ENCODE measurements at regions not wholly inside any gene's neighbourhood (a gene's known extent, or its start where the extent isn't known, plus 50 kb on each side); places are given as distances from the start of the nearest gene placed in this dataset.
"Not testable (repeated sequence)": the region's sequence is repeated elsewhere in the genome, so short reads cannot be mapped to it uniquely, and the experiment has no call there.

GRCh38 chr9:62869061-62869460 lies 1679.2 kb downstream of the SPATA31A7 start:
- H3K27ac Mint-ChIP-seq; DNase-seq; H3K4me3 Mint-ChIP-seq; H3T11ph ChIP-seq (ENCODE audit: low read length); H3K4ac ChIP-seq (ENCODE audit: low read depth, low read length); H2AK5ac ChIP-seq (ENCODE audit: insufficient read length, low read length); H3K79me2 ChIP-seq (ENCODE audit: insufficient read depth, low read length); H2AFZ ChIP-seq (ENCODE audit: low read length); H4K20me1 ChIP-seq (ENCODE audit: control insufficient read depth, insufficient read depth, insufficient read length); H2BK12ac ChIP-seq (ENCODE audit: insufficient read length, low read depth, low read length); H3K23ac ChIP-seq (ENCODE audit: insufficient read length, low read depth, low read length); H3K36me3 Mint-ChIP-seq (ENCODE audit: insufficient read depth in 1 of 3, low read depth in 3 of 3); H2BK120ac ChIP-seq (ENCODE audit: low read depth, low read length, poor library complexity, severe bottlenecking); H2BK20ac ChIP-seq (ENCODE audit: low read depth, low read length, poor library complexity, severe bottlenecking); H3K23me2 ChIP-seq (ENCODE audit: insufficient read length, low read depth, low read length, poor library complexity, severe bottlenecking); H3K9ac ChIP-seq (ENCODE audit: extremely low read depth, insufficient read length, low read length); H3K4me1 Mint-ChIP-seq; H3K56ac ChIP-seq (ENCODE audit: insufficient read length, low read depth, low read length); H2BK5ac ChIP-seq (ENCODE audit: insufficient read length, low read length); H3K4me1 ChIP-seq (ENCODE audit: insufficient read depth, low read length); H4K5ac ChIP-seq (ENCODE audit: insufficient read length, low read depth, low read length); H3K4me2 ChIP-seq (ENCODE audit: insufficient read depth, insufficient read length, low read length); H4K8ac ChIP-seq (replicated peaks; ENCODE audit: insufficient read length, low read depth, low read length); H3K9me3 Mint-ChIP-seq; H3K79me1 ChIP-seq (ENCODE audit: insufficient read depth, low read depth, low read length, poor library complexity, severe bottlenecking); H3K9me3 ChIP-seq (ENCODE audit: control insufficient read depth, low read depth, low read length); H3K18ac ChIP-seq (ENCODE audit: insufficient read length, low read depth, low read length); H3K27ac ChIP-seq (ENCODE audit: insufficient read length, low read depth, low read length); H2BK15ac ChIP-seq (ENCODE audit: low read depth, low read length); H4K91ac ChIP-seq (ENCODE audit: insufficient read length, low read depth, low read length); H3K14ac ChIP-seq (ENCODE audit: insufficient read depth, low read length): not testable (repeated sequence)
- peaks cover 34% of the 10 kb centered on the region; the same call in 1 of the 2 replicates for H3K27me3 ChIP-seq (ENCODE audit: insufficient read depth, low read length)
- no CpG with 5 or more reads among the region's 4 CpGs for WGBS (ENCODE audit: extremely low coverage, insufficient read length, low lambda C conversion rate)
- peaks cover 98% of the 10 kb centered on the region for H3K27me3 Mint-ChIP-seq (ENCODE audit: low read depth)

DNA sequence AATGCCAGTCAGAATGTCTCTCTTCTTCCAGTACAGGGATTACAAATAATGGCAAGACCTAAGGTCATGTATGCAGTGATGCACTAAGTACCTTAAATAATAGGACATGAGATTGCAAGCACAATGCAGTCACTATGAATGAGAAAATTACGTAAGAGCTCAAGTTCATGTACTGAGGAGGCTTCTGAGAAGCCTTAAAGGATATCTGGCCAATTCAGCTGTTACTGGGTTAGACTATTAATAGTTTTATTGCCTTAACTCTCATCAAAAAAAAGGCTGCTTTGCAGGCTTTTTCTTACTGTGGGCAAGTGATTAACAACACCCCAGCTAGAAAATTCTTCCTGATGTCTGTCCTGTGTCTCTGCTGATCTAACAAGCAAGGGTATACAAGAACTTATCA lies 1681.9 kb downstream of the SPATA31A7 start:
- not testable (repeated sequence) for H3K36me3 Mint-ChIP-seq (ENCODE audit: insufficient read depth in 1 of 3, low read depth in 3 of 3); H3K56ac ChIP-seq (ENCODE audit: insufficient read length, low read depth, low read length); H4K91ac ChIP-seq (ENCODE audit: insufficient read length, low read depth, low read length); H2BK20ac ChIP-seq (ENCODE audit: low read depth, low read length, poor library complexity, severe bottlenecking); H3K4ac ChIP-seq (ENCODE audit: low read depth, low read length); H4K8ac ChIP-seq (replicated peaks; ENCODE audit: insufficient read length, low read depth, low read length); H2BK5ac ChIP-seq (ENCODE audit: insufficient read length, low read length); DNase-seq; H4K20me1 ChIP-seq (ENCODE audit: control insufficient read depth, insufficient read depth, insufficient read length); H2AK5ac ChIP-seq (ENCODE audit: insufficient read length, low read length); H3T11ph ChIP-seq (ENCODE audit: low read length); H3K79me1 ChIP-seq (ENCODE audit: insufficient read depth, low read depth, low read length, poor library complexity, severe bottlenecking); H3K9me3 Mint-ChIP-seq; H3K4me3 Mint-ChIP-seq; H3K4me1 ChIP-seq (ENCODE audit: insufficient read depth, low read length); H3K18ac ChIP-seq (ENCODE audit: insufficient read length, low read depth, low read length); H4K5ac ChIP-seq (ENCODE audit: insufficient read length, low read depth, low read length); H3K4me2 ChIP-seq (ENCODE audit: insufficient read depth, insufficient read length, low read length); H3K14ac ChIP-seq (ENCODE audit: insufficient read depth, low read length); H2BK120ac ChIP-seq (ENCODE audit: low read depth, low read length, poor library complexity, severe bottlenecking); H3K23me2 ChIP-seq (ENCODE audit: insufficient read length, low read depth, low read length, poor library complexity, severe bottlenecking); H3K27ac ChIP-seq (ENCODE audit: insufficient read length, low read depth, low read length); H3K23ac ChIP-seq (ENCODE audit: insufficient read length, low read depth, low read length); H3K9me3 ChIP-seq (ENCODE audit: control insufficient read depth, low read depth, low read length); H2AFZ ChIP-seq (ENCODE audit: low read length); H3K9ac ChIP-seq (ENCODE audit: extremely low read depth, insufficient read length, low read length); H3K4me1 Mint-ChIP-seq; H2BK15ac ChIP-seq (ENCODE audit: low read depth, low read length); H2BK12ac ChIP-seq (ENCODE audit: insufficient read length, low read depth, low read length); H3K27ac Mint-ChIP-seq; H3K79me2 ChIP-seq (ENCODE audit: insufficient read depth, low read length)
- no CpG with 5 or more reads among the region's 1 CpG for WGBS (ENCODE audit: extremely low coverage, insufficient read length, low lambda C conversion rate)
- H3K27me3 Mint-ChIP-seq (ENCODE audit: low read depth) = peaks cover 95% of the 10 kb centered on the region
- H3K27me3 ChIP-seq (ENCODE audit: insufficient read depth, low read length) = peaks cover 29% of the 10 kb centered on the region; the same call in 1 of the 2 replicates
